Uterus (tissue), 2 donors: ENCODE measurements at regions not wholly inside any gene's neighbourhood (a gene's known extent, or its start where the extent isn't known, plus 50 kb on each side); places are given as distances from the start of the nearest gene placed in this dataset.

Experiments used
- CTCF ChIP-seq, 4 experiments: fragments of 200-600 bp in 2 of 4; fragments of 450-650 bp in 2 of 4; sonication (generic) in 2 of 4; IDR thresholded peaks; one replicate each; pipeline ENCODE4 v1.5.1; 2016 to 2019; ENCODE audit warnings: antibody characterized with exemption in 4 of 4, mild to moderate bottlenecking in 2 of 4, moderate library complexity in 1 of 4
- POLR2A ChIP-seq, 2 donors: fragments of 450-650 bp; IDR thresholded peaks; one replicate each; pipeline ENCODE4 v1.6.1; 2016; ENCODE audit warnings: antibody characterized with exemption in 2 of 2, mild to moderate bottlenecking in 1 of 2, moderate library complexity in 1 of 2

- TF ChIP-seq CTCF (IDR thresholded peaks at IDR 0.05) (no peak), POLR2A (IDR thresholded peaks at IDR 0.05) (no peak)
Observed at GRCh38 chr12:19933924-19934323, 434.4 kb upstream of the PDE3A start.
